Lung microvascular endothelial cell (primary cell): ENCODE measurements at regions not wholly inside any gene's neighbourhood (a gene's known extent, or its start where the extent isn't known, plus 50 kb on each side); places are given as distances from the start of the nearest gene placed in this dataset.

Experiments
- DNase-seq, 2 donors: peaks; one replicate each; pipeline versions ENCODE4 v3.0.0 to v3.0.0-alpha.2; 2010; ENCODE audit warnings: low read depth in 2 of 2

DNA sequence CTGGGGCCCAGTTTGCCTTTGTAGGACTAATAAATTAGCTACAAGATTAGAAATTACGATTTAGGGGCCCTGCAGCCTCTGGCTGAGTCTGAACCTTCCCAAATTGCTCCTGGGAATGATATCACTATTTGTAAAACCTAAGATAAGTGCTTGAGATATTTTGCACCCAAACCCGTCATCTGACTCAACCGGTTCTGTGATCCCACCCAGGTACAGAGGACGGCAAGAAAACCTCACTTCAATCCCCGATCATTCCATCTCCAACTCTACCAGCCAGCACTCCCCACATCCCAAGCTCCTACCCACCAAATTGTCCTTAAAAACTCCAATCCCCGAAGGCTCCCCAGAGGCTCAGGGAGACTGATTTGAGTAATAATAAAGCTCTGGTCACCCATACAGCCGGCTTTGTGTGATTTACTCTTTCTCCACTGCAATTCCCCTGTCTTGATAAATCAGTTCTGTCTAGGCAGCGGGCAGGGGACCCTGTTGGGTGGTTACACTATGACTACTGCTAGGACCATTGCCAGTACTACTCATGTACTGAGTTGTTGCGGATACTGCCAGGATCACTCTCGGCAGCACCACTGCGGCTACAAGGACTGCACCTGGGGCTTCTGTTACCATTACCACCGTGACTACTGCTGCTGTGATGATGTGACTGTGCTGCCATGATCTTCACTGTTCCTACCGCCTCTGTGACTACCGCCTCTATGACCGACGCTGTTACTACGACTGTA lies 73.1 kb downstream of the IRF8 start:
- DNase-seq, result no peak

DNA sequence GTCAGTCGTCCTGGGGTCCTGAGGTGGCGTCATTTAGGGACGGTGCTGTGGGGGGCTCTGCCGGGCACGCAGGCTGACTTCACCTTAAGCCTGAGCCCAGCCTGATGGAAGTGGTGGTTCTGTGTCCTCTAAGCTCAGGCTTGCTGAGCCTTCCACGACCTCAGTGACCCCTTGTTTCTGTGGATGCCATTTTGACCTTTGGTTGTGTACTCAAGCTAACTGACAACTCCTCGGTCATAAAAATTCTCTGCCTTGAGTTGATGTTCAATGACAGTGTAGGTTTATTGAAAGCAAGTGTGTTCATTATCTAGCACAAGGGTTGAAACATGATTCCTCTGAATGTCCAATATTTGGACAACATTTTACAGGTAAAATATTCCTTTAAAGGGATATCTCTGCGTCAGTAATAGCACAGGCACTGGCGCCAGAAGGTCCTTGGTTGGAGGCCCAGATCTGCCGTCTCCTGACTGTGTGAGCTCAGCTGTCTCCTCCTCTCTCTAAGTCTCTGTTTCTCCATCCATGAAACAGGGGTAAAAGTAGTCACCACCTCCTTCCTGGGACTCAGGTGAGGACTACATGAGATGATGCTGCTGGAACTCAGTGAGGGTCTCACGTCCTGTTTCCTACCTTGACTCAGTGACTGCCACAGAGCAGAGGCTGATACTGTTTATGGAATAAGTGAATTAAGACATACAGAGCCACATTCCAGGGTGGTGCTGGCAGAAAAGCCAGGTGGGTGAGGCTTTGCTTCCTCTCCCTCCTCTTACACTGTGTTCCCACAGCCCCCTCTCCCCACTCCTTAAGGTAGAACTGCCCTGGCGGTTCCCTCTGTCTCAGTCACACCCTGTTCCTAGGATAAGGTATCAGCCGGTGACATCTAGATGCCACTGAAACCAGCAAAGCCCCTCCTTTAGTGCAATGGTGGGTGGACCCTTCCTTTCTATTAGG lies 75.7 kb downstream of the IRF8 start:
- DNase-seq, result no peak

DNA sequence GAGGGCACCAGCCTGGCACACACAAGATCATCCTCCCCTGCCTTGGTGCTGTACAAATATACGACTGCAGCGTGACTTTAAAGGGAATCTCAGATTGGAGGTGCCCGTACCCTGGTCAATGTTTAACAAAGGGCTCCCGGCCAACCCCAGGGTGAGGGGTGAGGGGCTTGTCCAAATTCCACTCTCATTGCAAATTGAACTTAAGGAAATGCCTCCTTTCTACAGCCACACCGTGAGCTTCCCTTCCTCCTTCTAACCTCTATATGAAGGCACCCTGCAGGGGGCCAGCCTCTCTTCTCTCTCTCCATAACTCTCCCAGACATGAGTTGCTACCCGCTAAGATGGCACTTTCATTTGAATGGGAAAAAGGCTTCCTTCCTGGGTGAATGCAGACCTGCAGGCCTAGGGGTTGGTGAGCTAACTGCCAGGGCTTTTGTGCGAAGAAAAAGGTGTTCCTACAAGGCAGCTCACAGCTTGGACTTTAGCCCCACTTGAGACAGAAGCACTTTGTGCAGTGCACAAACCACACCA lies 76.6 kb downstream of the IRF8 start:
- no peak for DNase-seq

DNA sequence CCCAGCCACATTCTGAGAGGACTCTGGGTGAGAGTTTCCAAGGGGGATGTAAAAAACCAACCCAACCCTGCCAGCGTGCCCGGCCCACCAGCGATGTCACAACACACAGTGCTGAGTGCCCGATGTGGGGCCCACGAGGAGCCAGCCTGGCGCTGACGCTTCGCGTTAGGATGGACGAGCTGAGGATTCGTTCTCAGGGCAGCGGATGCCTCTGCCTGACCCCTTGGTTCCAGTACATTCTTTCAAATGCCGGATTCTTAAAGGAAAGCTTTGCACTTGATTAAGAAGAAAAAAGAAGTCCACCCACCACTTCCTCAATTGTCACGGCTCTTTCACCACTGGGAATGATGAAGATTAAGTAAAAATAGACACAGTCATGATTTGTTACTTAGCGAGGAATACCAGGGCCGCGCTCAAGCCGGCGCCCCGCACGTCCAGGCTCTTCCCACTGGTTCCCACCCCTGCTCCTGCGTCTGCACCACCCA lies 79.4 kb downstream of the IRF8 start:
- DNase-seq, result no peak

DNA sequence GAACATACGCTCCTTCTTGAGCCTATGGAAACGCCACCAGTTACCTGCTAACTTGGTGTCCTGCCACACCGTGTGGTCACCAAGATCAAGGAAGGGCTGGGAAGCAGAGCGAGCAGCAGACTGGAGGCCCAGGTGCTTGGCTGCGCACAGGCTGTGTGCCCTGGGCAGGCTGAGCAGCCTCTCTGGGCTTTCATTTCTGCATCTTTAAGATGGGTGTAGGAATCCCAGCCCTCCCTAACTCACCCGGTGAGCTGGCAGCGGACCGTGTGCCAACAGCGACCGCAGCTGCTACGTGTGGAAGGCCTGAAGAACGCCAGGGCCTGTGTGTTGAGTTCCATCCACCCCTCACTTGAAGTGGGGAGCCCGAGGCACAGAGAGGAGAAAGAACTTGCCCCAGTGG lies 80.0 kb downstream of the IRF8 start:
- DNase-seq, result no peak

DNA sequence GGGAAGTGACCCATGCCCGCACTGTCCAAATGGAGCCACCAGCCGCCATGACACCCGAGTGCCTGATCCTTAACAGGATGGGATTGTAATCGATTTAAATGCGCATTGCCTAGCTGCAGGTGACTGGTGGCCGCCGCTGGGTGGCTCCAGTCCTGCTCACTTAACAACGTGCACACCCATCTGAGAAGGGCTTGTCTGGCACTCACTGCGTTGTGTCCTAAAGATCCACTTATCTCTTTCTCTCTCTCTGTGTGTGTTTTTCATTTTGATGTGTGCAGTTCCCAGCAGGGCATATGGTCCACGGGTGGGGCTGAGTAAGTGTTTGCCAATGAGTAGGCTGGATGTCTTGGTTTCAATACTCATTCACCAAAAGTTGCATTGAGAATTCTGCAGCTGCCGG lies 80.6 kb downstream of the IRF8 start:
- no peak for DNase-seq

DNA sequence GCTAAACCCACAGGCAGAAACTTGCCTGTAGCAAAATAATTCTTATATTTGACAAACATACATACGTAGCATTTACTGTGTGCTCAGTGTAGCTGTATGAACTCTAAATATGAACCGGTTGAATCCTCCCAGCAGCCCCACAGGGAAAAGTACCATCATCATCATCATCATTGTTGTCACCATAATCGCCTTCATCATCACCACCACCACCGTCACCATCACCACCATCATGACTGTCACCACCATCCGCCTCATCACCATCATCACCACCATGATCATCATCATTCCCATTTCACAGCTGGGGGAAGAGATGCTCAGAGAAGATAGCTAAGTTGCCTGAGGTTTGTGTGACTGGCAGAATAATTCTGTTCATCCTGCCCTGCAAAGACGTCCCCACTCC lies 81.7 kb downstream of the IRF8 start:
- DNase-seq, result no peak

DNA sequence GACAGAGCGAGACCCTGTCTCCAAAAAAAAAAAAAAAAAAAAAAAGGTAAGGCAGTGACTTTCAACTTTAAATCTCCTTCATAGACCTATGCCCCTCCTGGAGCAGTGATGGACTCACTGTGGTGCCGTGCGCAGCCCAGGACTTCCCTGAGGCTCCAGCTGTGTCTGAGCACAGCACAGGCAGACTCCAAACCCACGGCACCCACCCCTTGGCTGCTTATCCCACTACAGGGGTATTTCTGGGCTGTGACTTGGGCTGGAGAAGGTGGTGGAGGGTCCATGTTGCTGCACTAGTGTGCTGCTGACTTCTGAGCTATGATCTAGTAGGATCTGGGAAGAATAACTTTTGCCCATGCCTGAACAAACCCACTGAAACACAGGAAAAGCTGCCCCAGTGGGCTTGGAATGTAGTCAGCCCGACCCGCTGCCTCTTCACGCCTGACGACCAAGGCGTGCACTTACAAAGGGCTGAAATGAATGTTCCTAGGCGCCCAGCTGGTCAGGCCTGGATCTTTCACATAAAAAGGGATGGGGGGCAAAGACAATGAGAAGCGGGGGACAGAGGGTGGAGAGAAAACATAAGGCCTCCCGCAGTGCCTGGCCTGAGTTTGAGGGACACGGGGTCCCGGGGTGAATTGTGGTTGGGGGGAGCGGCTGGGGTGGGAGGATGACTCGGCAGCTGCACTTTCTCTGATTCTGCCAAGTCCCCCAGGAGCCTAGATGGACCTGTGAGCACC lies 83.0 kb downstream of the IRF8 start:
- DNase-seq, result no peak

DNA sequence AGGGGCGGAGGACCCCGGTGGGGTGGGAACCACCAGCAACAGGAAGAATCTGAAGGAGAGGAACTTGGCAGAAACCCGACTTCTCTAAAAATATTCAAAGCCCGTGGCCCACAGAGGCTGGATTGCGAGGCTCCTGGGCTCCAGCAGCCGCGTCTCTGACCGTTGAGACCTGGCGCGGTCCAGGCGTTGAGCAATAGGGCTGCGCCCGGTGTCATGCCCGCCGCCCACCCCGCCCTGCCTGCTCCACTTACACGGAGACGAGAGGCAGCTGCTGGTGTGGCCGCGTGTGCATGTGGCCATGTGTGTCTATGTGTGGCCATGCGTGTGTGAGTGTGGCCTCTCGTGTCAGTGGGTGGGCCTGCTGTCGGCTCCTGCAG lies 83.6 kb downstream of the IRF8 start:
- no peak for DNase-seq

DNA sequence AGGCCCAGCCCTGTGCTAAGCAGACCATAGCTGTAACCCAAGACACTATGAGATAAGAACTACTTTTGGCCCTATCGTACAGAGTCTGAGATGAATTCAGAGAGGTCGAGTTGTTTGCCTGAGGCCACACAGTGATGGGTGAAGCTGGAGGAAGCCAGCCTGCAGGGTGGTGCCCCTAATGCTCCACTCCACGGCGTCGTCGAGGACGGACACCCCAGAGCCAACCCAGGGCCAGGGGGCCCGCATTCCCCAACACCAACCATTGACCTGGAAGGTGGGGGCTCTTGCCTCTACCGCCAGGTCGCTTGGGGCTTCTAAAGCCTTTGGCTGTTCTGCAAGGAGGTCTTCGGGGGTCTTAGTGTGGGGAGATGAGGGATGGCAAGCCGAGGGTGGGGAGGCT lies 84.1 kb downstream of the IRF8 start:
- DNase-seq, result no peak

DNA sequence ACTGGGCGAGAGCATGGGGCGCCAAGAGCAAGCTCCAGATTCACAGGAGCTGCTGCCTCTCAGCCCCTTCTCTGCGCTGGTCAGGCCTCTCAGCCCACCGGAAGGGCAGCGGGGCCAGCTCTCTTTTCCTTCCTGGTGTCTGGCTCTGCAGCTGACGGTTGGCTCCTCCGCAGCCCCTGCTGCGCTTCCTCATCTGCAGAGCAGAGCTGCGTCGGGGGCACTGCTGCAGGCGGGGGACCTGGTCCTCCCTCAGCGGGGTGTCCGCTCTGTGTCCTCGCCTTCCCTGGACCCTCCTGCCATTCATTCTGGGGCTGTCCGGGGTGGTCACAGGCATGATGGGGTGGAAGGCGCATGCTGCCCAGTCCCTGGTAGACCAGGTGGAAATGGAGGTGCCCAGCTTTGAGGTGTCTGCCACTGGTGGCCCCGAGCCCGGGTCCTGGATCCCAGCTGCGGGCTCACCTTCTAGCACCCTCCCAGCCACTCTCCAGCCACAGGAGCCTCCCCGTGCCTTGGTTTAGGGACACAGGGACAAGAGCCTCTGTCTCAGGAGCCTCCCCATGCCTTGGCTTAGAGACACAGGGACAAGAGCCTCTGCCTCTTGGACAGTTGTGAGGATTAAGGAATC lies 84.8 kb downstream of the IRF8 start:
- DNase-seq, result no peak

DNA sequence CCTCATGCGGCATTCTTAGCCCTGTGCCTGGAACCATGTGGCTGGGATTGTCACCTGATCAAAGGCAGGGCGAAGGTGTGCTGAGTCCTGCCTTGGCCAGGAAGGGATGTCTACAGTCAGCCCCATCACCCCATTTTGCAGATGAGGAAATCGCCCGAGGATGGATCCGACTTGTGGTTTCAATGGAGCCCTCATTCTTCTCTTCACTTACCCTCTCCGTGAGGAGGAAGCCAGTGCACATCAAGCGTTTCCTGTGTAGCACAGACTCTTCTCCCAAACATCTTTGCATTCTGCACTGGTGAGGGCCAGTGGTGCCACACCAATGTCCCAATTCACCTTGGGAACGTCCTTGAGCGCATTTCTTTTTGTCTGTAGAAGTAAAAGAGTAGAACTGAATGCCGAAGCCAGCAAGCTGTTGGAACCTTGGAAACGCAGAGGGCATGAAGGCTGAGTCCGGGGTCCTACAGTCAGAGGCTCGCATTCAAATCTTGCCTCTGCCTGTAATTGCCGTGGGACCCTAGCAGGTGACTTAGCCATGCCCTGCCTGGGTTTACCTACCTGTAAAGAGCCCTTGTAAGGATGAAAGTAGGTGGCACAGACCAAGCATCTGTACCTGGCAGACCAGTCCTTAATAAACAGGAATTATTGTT lies 85.4 kb downstream of the IRF8 start:
- no peak for DNase-seq

DNA sequence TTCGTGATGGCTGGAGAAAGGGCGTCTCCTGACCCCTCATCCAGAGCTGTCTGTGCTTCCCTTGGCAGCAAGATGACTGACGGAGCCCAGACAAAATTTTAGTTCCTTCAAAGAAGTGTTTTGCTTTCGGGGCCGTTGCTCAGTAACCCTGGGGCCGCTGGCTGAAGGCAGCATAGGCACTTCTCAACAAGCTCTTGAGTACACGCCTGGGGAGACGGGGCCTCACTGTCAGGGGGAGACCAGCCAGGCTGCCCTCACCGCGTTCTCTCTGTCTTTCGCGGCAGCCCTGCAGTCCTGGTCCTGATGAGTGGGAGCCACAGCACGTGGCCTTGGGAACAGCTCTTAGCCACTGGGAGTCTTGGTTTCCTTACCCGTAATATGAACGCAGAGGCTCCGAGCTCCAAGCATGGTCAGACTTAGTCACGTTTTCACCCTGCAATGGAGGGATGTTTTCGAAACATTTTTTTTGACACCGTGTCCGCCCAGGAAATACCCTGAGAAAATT lies 86.0 kb downstream of the IRF8 start:
- DNase-seq, result peak in 1 of 2 donors; percentile 58

DNA sequence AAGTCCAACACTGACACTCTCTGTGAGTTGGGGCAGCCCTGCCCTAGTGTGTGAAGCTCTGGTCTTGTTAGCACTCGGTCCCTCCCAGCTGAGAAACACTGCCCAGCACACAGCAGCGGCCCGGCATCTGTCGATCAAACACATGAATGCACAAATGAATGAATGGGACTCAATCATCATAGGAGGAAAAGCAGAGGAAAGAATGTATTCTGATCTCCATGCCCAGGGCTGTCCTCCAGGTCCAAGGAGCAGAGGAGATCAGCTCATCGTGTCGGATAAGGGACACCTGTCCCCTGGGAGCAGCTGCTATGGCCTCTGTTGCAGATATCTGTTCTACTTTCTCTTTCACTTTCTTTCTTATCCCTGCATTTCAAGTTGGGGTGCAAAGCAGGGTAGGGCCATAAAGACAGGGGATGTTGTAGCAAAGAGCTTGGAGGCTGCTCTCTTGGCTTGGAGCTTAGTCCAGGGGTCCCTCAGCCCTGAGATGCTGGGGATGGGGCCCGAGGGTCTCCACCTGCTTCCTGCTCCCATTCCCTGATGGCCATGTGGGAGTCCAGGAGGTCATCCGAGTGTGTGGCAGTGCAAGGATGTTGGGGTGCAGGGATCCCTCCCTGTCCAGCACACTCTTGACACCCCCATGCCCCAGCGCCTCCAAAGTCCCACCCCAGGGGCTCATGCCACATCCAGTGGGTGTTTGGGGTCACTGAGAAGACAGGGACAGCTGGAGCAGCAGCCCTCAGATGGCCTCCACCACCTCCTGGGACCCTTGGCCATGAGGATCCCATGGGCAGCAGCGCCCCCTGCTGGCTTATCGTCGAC lies 88.2 kb downstream of the IRF8 start:
- DNase-seq, result peak; percentile 6 to 27

DNA sequence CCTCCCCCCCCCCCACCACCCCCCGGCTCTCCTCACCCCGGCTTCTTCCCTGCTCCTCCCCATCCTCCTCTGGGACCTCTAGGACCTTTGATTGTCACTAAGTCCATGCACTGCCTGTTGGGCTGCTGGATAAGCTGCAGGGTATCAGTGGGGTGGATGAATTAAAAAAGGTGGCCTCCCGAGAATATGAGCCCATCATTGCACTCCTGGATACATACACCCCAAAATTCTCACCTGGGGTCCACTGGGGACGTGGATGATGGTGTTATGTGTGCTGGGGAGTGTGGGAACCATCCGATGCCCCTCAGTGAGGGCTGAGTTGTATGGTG lies 88.8 kb downstream of the IRF8 start:
- no peak for DNase-seq

DNA sequence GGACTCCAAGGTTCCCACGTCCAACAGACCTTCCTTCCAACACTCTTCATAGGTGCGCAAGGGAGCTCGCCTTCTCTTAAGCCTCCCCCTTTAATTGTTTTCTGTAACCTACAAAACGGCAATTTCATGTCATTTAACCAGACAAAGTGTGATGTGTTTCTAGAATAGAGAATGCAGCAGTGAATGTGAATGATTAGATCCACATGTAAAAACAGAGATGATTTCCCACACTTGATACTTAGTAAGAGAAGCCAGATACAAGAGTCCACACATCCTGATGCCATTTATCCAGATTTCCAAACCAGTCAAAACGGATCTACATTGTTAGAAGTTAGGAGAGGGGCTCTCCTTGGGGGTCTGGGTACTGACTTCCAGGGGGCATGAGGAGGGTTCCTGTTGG lies 89.3 kb downstream of the IRF8 start:
- DNase-seq, result no peak

DNA sequence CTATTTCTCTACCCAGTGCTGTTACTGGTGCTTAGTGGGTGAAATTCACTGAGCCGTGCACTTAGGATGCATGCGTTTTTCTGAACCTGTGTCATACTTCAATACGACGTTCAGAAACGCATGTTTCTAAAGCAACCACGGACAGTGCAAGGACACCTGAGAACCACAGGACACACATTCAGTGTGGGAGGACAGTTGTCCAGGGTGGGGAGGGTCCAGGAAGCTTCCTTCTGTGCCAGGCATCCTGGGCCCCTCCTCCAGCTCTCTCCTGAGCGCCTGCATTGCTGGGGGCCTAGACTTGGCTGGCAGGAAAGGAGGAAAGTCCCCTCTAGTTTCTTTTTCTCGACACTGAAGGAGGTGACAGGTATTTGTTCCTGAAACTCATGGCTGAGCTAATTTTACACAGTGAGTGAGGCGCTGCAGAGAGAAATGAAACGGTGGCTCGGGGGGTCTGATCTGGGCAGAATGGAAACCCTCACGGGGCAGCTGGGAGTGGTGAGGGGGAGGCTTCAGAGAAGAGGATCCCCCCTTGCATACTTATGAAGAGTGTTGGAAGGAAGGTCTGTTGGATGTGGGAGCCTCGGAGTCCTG lies 89.9 kb downstream of the IRF8 start:
- DNase-seq, result no peak

DNA sequence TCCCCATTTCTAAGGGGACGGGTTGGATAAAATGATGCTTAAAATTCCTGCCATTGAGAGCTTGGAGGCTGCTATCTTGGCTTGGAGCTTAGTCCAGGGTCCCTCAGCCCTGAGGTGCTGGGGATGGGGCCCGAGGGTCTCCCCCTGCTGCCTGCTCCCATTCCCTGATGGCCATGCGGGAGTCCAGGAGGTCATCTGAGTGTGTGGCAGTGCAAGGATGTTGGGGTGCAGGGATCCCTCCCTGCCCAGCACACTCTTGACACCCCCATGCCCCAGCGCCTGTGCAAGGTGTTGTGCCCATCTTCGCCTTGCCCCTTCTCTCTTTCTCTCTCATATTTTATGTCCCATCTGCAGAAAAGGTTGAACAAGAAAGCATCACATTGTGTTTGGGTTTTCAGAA lies 90.4 kb downstream of the IRF8 start:
- DNase-seq, result no peak

DNA sequence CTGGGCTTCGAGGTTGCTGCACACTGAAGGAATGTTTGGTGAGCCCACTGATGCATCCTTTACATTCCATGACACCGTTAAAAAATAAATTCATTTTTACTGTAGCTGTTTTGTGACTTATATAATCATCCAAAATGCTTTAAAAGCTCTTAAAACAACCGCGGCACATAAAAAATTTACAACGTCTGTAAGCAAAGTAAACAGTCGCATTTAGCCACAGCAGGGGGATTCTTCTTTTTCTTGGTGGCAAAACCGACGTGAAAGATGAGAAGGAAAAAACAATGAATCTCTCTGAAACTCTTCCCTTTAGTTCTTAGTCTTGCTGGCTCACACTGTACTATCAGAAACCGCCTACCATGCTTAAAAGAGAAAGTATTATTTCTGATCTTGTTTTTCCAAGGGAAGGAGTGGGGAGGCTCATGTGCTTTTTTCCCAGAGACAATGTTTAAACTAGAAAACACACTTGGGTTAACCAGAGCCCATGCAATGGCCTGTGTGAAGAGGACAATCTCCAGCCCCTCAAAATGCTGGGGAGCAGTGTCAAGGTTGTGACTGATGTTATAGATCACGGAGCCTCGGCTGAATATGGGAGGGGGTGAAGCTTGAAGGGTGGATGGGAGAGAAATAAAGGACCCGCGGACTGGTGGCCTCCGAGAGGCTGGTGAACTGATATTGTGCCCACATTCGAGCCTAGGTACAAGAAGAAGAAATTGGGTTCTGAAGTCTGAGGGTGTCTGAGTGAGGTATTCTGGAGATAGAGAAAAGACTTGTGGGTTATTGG lies 91.1 kb downstream of the IRF8 start:
- no peak for DNase-seq
